GM12872 (cell line): ENCODE measurements at regions not wholly inside any gene's neighbourhood (a gene's known extent, or its start where the extent isn't known, plus 50 kb on each side); places are given as distances from the start of the nearest gene placed in this dataset.

ENCODE experiments used
- TF ChIP-seq, protein P1 (sequence below): IDR thresholded peaks from 3 replicates; pipeline ENCODE4 v1.5.1; 2011; ENCODE audit warnings: low read depth, mild to moderate bottlenecking, low read length, moderate library complexity; ENCODE audit not compliant: insufficient read depth

DNA sequence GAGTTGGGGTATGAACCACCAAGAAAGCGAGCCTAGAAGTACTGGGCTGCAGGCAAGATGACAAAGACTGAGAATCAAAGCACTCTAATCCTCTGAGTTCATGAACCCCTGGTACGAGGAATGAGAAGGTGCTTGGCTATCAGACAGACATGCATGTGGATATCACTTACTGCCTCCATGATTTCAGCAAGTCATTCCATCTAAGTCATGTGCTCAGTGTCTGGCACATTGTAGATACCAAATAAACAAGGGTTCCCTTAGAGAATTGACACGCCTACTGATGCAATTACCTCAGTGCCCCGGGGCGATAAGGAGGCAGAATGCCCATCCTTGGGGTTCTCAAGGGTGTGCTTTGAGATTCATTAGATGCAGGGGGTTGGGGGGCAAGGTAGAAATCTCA, 125.6 kb upstream of the PKDCC start:
- TF ChIP-seq, protein P1, sequence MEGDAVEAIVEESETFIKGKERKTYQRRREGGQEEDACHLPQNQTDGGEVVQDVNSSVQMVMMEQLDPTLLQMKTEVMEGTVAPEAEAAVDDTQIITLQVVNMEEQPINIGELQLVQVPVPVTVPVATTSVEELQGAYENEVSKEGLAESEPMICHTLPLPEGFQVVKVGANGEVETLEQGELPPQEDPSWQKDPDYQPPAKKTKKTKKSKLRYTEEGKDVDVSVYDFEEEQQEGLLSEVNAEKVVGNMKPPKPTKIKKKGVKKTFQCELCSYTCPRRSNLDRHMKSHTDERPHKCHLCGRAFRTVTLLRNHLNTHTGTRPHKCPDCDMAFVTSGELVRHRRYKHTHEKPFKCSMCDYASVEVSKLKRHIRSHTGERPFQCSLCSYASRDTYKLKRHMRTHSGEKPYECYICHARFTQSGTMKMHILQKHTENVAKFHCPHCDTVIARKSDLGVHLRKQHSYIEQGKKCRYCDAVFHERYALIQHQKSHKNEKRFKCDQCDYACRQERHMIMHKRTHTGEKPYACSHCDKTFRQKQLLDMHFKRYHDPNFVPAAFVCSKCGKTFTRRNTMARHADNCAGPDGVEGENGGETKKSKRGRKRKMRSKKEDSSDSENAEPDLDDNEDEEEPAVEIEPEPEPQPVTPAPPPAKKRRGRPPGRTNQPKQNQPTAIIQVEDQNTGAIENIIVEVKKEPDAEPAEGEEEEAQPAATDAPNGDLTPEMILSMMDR: no peak

DNA sequence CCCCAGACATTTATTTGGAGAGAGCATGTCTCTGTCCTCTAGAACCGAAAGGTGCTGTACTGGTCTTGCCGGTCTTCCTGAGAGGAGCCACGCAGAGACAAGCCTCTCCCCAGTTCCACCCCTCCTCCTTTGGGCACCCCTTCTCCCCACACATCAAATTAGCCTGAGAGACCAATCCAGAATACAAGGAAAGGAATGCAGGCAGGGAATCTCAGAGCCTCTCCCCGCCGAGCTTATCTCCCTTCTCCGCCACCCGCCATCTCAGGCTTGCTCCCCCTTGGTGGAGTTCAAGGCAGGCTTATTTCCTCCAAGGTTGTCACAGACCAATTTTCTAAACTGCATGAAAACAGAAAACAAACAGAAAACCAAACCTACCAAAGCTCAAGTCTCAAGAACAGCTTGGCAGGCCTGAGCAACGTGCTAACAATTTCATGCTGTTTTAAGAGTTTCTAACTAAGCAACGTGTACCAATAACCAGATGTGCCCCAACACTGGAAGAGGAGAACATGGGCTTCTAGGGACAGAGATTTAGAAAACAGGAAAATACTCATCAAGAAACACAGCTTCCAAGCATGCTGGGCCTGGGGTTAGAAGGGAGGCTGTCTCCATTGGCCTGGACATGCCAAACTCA, 124.5 kb upstream of the PKDCC start:
- TF ChIP-seq, protein P1: no peak

DNA sequence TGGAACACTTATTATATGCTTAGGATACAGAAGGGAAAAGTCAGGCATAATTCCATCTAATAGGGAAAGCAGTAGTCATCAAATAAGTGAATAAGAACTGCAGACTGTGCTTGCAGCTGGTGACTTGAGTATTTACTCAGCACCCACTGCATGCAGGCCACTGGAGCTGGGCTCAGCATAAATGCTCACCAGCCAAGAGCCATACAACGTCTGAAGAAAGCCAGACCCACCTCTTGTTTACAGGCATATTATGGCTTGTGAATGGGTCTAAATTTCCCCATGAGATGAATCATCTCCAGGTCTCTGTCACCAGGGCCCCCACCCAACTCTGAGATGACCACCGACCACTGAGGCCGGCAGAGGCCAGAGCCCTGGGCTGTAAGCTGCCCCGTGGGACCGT, 123.8 kb upstream of the PKDCC start:
- TF ChIP-seq, protein P1: no peak

DNA sequence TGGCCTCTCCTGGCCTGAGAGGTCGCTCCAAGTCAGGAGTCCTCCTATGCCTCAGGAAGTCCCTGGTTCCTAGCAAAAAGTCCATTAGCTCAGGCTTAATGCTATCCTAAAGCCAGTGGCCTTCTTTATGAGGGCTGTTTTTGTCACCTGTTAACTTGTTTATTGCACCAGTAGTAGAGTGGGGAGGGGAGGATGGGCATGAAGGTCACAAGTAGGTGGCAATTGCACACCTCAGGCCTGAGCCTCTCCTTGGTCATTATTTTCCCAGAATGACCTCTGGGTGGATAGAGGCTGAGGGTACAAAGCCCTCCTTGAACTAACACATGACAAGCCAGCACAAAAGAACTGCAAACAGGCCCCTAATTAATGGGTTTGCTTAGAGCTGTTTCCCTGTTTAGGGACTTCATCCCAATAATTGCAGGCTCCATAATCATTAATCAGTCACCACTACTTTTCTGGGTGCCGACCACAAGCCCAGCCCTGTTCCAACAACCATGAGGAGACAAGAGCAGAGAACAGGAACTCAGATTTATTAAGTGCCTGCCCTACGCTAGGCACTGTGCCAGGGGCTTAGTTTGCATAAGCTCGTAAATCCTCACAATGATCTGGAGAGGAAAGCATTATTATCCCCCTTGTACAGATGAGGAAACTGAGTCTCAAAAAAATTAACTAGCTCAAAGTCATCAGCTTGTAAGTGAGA, 123.0 kb upstream of the PKDCC start:
- TF ChIP-seq, protein P1: no peak

DNA sequence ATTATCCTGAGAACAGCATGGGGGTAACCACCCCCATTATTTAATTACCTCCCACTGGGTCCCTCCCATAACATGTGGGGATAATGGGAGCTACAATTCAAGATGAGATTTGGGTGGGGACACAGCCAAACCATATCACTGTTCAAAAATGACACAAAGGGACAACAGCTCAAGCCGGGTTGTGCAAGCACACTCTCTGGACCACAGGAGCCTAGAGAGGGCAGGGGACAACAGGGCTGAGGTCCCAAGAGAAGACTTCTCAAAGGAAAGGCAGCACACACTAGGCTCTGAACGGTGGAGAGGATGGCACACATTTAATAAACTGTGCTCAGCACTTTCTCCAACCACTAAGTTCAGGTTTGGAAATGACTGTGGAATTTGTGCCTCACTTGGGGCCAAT, 122.1 kb upstream of the PKDCC start:
- TF ChIP-seq, protein P1: no peak

DNA sequence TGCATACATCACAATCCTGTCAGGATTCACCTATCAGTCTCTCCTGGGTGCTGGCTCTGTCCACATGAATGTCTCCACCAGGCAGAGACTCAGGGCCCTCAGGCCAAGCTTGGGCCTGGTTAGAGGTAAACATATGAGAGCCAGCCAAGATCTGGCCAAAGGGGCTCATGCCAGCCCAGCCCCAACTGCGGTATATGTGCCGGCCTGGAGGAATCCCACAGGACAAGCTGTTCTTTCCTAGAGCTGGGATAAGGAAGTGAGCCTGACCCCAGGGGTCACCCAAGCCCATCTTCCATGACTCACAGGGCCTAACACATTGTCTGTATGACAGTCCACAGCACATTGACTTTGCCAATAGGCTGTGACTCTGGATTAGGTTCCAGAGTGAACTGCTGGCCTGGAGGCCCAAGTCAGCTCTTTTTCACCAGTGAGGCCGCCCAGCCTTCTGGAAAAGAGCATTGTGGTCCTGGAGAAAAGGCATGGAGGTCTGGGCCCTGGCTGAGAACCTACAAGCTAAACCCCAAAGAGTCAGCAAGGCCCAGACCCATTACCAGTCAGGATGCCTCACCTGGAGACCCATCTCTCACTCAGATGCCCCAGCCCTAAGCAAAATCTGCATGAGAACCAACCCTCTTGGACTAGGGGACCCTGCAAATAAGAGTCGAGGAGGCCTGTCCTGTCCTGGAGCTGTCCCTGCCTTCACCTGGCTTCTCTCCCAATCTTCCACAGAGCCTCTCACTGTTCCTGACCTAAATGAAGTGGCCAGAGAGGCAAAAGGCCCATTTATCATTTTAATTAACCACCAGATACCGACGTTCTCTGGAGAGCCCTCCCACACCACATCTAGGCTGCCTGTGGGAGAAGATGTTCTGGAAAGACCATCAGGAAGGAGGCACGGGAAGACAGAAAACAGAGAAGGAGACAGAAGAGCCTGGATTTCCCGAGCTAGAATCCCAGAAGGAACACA, 120.9 kb upstream of the PKDCC start:
- TF ChIP-seq, protein P1: no peak
